ENCODE measurements at regions not wholly inside any gene's neighbourhood (a gene's known extent, or its start where the extent isn't known, plus 50 kb on each side); places are given as distances from the start of the nearest gene placed in this dataset.

DNA sequence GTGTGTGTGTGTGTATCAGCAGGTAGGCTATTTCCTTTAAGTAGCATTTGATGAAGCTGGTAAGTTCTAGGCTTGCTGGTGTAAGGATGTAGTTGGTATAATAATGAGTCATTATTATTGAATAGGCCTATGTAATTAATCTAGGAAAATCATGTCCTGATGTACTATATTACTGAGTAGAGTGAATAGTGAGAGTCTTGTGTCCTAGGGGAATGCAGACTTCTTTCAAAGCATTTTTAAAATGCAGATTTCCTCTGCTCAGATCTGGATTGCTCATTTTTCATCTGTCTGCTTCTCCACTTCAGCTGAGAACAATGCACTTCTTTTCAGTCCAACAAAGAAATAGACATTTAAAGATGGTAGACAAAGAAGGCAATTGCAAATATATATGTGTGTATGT lies 434.2 kb upstream of the ONECUT1 start:
- TF ChIP-seq, protein P1, sequence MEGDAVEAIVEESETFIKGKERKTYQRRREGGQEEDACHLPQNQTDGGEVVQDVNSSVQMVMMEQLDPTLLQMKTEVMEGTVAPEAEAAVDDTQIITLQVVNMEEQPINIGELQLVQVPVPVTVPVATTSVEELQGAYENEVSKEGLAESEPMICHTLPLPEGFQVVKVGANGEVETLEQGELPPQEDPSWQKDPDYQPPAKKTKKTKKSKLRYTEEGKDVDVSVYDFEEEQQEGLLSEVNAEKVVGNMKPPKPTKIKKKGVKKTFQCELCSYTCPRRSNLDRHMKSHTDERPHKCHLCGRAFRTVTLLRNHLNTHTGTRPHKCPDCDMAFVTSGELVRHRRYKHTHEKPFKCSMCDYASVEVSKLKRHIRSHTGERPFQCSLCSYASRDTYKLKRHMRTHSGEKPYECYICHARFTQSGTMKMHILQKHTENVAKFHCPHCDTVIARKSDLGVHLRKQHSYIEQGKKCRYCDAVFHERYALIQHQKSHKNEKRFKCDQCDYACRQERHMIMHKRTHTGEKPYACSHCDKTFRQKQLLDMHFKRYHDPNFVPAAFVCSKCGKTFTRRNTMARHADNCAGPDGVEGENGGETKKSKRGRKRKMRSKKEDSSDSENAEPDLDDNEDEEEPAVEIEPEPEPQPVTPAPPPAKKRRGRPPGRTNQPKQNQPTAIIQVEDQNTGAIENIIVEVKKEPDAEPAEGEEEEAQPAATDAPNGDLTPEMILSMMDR (IDR thresholded peaks at IDR 0.05; ENCODE audit: low read depth, low read length, missing control alignments) = no peak
- H3K4me3 ChIP-seq (ENCODE audit: low read depth, low read length) = no peak overlapping the region
- no peak for DNase-seq (ENCODE audit: low read depth)
- in situ Hi-C loops (cut with HindIII; ENCODE audit: low sequenced_read_pairs) = no loop called here

DNA sequence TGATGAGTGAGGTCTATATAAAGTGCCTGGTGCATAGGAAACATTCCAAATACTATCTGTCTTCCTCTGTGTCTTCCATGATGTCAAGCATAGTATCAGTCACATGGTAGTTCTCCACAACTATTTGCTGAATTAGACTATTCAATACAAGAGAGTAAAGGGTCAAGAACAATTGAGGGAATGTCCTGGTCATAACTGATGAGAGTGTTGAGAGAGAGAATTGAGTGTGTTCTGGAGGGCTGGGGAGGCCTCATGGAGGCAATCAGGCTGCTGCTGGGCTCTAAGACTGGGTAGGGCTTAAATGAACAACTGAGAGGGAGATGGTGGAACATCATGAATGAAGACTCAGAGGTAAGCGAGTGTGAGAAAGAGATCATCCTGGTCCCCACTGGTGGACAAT lies 433.7 kb upstream of the ONECUT1 start:
- TF ChIP-seq, protein P1 (IDR thresholded peaks at IDR 0.05; ENCODE audit: low read depth, low read length, missing control alignments) = no peak
- DNase-seq (ENCODE audit: low read depth) = no peak
- in situ Hi-C loops (cut with HindIII; ENCODE audit: low sequenced_read_pairs) = no loop called here
- no peak overlapping the region for H3K4me3 ChIP-seq (ENCODE audit: low read depth, low read length)

GRCh38 chr15:53218666-53219580 lies 428.8 kb upstream of the ONECUT1 start:
- in situ Hi-C loops (cut with HindIII; ENCODE audit: low sequenced_read_pairs) = no loop called here
- TF ChIP-seq, protein P1 (IDR thresholded peaks at IDR 0.05; ENCODE audit: low read depth, low read length, missing control alignments) = no peak
- no peak overlapping the region for H3K4me3 ChIP-seq (ENCODE audit: low read depth, low read length)
- no peak for DNase-seq (ENCODE audit: low read depth)

DNA sequence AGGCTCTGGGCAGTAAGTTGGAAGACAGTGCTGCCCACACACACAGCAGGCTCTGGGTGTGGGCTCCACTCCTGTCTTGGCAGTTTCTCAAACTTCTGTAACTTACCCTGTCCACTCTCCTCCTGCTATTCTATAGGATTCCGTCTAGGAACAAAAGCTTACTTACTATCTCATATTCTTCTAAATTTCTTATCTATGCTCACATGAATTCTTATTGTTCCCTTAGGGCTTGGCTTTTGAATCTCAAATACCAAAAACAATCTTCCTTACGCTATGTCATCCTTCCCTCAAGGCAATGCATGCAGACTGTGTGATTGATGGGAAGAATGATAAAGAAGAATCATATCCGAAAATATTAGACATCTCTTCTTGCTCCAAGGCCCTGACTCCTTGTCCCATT lies 425.9 kb upstream of the ONECUT1 start:
- TF ChIP-seq, protein P1 (IDR thresholded peaks at IDR 0.05; ENCODE audit: low read depth, low read length, missing control alignments) = no peak
- H3K4me3 ChIP-seq (ENCODE audit: low read depth, low read length) = no peak overlapping the region
- in situ Hi-C loops (cut with HindIII; ENCODE audit: low sequenced_read_pairs) = no loop called here
- no peak for DNase-seq (ENCODE audit: low read depth)

- in situ Hi-C loops (cut with HindIII; ENCODE audit: low sequenced_read_pairs) = no loop called here
- no peak overlapping the region for H3K4me3 ChIP-seq (ENCODE audit: low read depth, low read length)
- TF ChIP-seq, protein P1 (IDR thresholded peaks at IDR 0.05; ENCODE audit: low read depth, low read length, missing control alignments) = no peak
- DNase-seq (ENCODE audit: low read depth) = no peak
Measured at GRCh38 chr15:53213336-53213735, 423.2 kb upstream of the ONECUT1 start.

DNA sequence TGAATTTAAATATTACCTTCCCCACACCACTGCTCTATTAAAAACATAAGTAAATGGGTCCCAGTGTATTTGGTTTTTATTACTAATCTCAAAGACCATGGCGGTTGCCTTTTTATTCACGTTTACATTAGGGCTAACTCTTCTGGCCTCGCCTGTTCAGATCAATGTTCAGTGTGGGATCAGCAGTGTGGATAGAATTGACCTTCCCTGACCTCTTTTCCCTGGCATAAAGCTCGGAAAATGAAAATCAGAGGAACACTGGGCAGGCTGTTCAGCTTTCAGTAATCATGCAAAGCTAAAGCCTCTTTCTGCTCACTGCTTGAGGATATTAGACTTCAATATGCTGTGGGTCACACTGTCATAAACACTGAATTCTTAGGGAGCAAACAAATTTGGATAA lies 422.6 kb upstream of the ONECUT1 start:
- no peak for DNase-seq (ENCODE audit: low read depth)
- TF ChIP-seq, protein P1 (IDR thresholded peaks at IDR 0.05; ENCODE audit: low read depth, low read length, missing control alignments) = no peak
- in situ Hi-C loops (cut with HindIII; ENCODE audit: low sequenced_read_pairs) = no loop called here
- no peak overlapping the region for H3K4me3 ChIP-seq (ENCODE audit: low read depth, low read length)
